Suprapubic skin (tissue), 4 donors: ENCODE measurements at regions not wholly inside any gene's neighbourhood (a gene's known extent, or its start where the extent isn't known, plus 50 kb on each side); places are given as distances from the start of the nearest gene placed in this dataset.

Experiments used
- DNase-seq, 2 donors: peaks; one replicate each; pipeline ENCODE4 v3.0.0-alpha.2; 2019; ENCODE audit warnings: low spot score in 2 of 2
- H3K27ac ChIP-seq: fragments of 200-600 bp; sonication (generic); one replicate; pipeline ENCODE4 v1.5.1; 2019
- H3K27me3 ChIP-seq: fragments of 200-600 bp; sonication (generic); one replicate; pipeline ENCODE4 v1.5.1; 2019
- H3K36me3 ChIP-seq: fragments of 200-600 bp; sonication (generic); one replicate; pipeline ENCODE4 v1.5.1; 2019
- H3K4me1 ChIP-seq: fragments of 200-600 bp; sonication (generic); one replicate; pipeline ENCODE4 v1.5.1; 2019
- H3K4me3 ChIP-seq: fragments of 200-600 bp; sonication (generic); one replicate; pipeline ENCODE4 v1.5.1; 2019; ENCODE audit warnings: mild to moderate bottlenecking
- H3K9me3 ChIP-seq: fragments of 200-600 bp; sonication (generic); one replicate; pipeline ENCODE4 v1.5.1; 2019
- CTCF ChIP-seq, 2 donors: fragments of 200-600 bp in 1 of 2; fragments of 450-650 bp in 1 of 2; sonication (generic) in 1 of 2; IDR thresholded peaks; one replicate each; pipeline ENCODE4 v1.5.1; 2016 to 2019; ENCODE audit warnings: antibody characterized with exemption in 2 of 2, mild to moderate bottlenecking in 1 of 2, moderate library complexity in 1 of 2
- EP300 ChIP-seq: sonication (generic); formaldehyde crosslinking; IDR thresholded peaks from one replicate; pipeline ENCODE4 v1.6.1; 2017; ENCODE audit warnings: antibody characterized with exemption
- POLR2A ChIP-seq, 2 donors: fragments of 450-650 bp; IDR thresholded peaks; one replicate each; pipeline ENCODE4 v1.6.1; 2017; ENCODE audit warnings: antibody characterized with exemption in 2 of 2, mild to moderate bottlenecking in 2 of 2, moderate library complexity in 2 of 2
- POLR2AphosphoS5 ChIP-seq, 3 donors: sonication (generic); formaldehyde crosslinking; IDR thresholded peaks; one replicate each; pipeline ENCODE4 v1.6.1; 2017; ENCODE audit warnings: antibody characterized with exemption in 3 of 3
- WGBS: methylation state at CpG from one replicate; pipeline ENCODE4 v1.1.5; 2018; 5-methylcytosine and 5-hydroxymethylcytosine counted together

- no peaks in the 10 kb centered on the region for H3K9me3 ChIP-seq
- no peak for DNase-seq
- H3K27me3 ChIP-seq = no peaks in the 10 kb centered on the region
- WGBS = 37% methylated on average over 2 of the region's 2 CpGs
- H3K27ac ChIP-seq = no peak overlapping the region
- H3K36me3 ChIP-seq = no peaks in the 10 kb centered on the region
- no peak overlapping the region for H3K4me3 ChIP-seq
- TF ChIP-seq EP300 = no peak
- H3K4me1 ChIP-seq = no peaks in the 10 kb centered on the region
Measured at GRCh38 chr11:38510041-38510440, 1912.0 kb upstream of the RAG2 start.

- Histone ChIP-seq H3K27me3 (no peaks in the 10 kb centered on the region), H3K4me1 (no peaks in the 10 kb centered on the region), H3K4me3 (no peak overlapping the region), H3K27ac (no peak overlapping the region), H3K36me3 (no peaks in the 10 kb centered on the region), H3K9me3 (peaks cover 5% of the 10 kb centered on the region)
- TF ChIP-seq POLR2A (IDR thresholded peaks at IDR 0.05) (no peak), CTCF (IDR thresholded peaks at IDR 0.05) (no peak), EP300 (no peak), POLR2AphosphoS5 (IDR thresholded peaks at IDR 0.05) (no peak)
- WGBS = 94% methylated on average over 14 of the region's 14 CpGs
- no peak for DNase-seq
Measured at GRCh38 chr11:38503876-38504275, 1905.8 kb upstream of the RAG2 start.

- H3K4me1 ChIP-seq = no peaks in the 10 kb centered on the region
- no peak overlapping the region for H3K4me3 ChIP-seq
- TF ChIP-seq POLR2AphosphoS5 (IDR thresholded peaks at IDR 0.05) (no peak), EP300 (no peak), CTCF (IDR thresholded peaks at IDR 0.05) (no peak), POLR2A (IDR thresholded peaks at IDR 0.05) (no peak)
- H3K36me3 ChIP-seq = no peaks in the 10 kb centered on the region
- no peak overlapping the region for H3K27ac ChIP-seq
- 71% methylated on average over 6 of the region's 6 CpGs for WGBS
- no peaks in the 10 kb centered on the region for H3K27me3 ChIP-seq
- peaks cover 5% of the 10 kb centered on the region for H3K9me3 ChIP-seq
- DNase-seq = no peak
Measured at GRCh38 chr11:38498721-38499120, 1900.7 kb upstream of the RAG2 start.

- H3K9me3 ChIP-seq = no peaks in the 10 kb centered on the region
- H3K27ac ChIP-seq = no peak overlapping the region
- WGBS = 92% methylated on average over 2 of the region's 2 CpGs
- H3K4me1 ChIP-seq = no peaks in the 10 kb centered on the region
- no peaks in the 10 kb centered on the region for H3K27me3 ChIP-seq
- H3K36me3 ChIP-seq = no peaks in the 10 kb centered on the region
- TF ChIP-seq POLR2A (IDR thresholded peaks at IDR 0.05) (no peak), EP300 (no peak), CTCF (IDR thresholded peaks at IDR 0.05) (no peak), POLR2AphosphoS5 (IDR thresholded peaks at IDR 0.05) (no peak)
- no peak overlapping the region for H3K4me3 ChIP-seq
- no peak for DNase-seq
Measured at GRCh38 chr11:38491986-38492385, 1894.0 kb upstream of the RAG2 start.

GRCh38 chr11:38481391-38481790 lies 1883.4 kb upstream of the RAG2 start:
- Histone ChIP-seq H3K27me3 (no peaks in the 10 kb centered on the region), H3K36me3 (no peaks in the 10 kb centered on the region), H3K9me3 (no peaks in the 10 kb centered on the region), H3K4me3 (no peak overlapping the region), H3K27ac (no peak overlapping the region), H3K4me1 (no peaks in the 10 kb centered on the region)
- DNase-seq = no peak
- no peak for TF ChIP-seq EP300
- TF ChIP-seq POLR2AphosphoS5 (IDR thresholded peaks at IDR 0.05) = no peak
- no peak for TF ChIP-seq CTCF (IDR thresholded peaks at IDR 0.05)
- TF ChIP-seq POLR2A (IDR thresholded peaks at IDR 0.05) = no peak
- WGBS = 93% methylated on average over 11 of the region's 12 CpGs
